ENCODE measurements at regions not wholly inside any gene's neighbourhood (a gene's known extent, or its start where the extent isn't known, plus 50 kb on each side); places are given as distances from the start of the nearest gene placed in this dataset.

- DNase-seq = no peak
Observed at GRCh38 chr2:45173513-45173912, 164.3 kb upstream of the SIX2 start.

DNA sequence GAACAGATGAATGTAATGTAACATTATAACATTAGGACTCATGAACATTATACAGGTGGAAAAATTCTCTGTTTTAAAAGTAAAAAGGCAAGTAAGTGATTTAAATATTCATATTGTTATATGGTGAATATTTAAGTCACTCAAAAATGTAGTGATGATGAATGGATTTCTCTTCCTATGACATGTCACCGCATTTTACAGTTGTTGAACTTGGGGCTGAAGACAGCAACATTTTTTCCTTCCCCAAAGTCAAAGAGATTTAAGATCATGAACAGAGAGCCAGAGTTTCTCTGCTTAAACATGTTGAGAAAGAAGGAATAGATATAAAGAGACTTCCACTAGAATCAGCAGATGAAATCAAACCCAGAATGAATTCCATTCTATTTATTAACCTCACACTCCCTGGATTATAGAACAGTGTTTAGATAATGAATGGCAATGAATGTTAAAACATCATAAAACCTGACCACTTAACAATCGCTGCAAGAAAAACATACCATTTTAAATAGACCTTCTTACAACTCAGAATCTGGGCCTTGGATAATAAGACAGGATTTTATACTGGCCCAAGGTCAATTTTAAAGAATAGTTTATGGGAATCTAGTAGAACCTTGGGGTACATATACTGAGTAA is 163.6 kb upstream of the SIX2 start:
- DNase-seq = no peak

DNA sequence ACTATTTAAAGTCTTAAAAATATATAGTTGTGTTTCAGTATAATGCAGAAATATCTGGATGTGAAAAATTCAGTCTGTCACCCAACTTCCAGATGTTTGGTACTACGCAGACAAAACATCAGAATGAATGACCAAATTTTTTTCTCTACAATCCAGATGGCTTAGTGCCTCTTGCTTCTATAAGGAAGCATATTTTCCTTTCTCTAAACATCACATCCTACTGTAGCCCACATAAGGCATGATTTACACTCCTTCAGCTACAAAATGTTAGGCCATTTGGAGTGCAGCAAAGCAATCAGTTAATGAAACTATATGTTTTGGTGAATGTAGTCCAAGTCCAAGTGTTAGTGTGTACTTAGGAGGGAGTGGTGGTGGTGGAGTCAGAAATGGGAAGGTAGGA is 162.9 kb upstream of the SIX2 start:
- DNase-seq = no peak

DNA sequence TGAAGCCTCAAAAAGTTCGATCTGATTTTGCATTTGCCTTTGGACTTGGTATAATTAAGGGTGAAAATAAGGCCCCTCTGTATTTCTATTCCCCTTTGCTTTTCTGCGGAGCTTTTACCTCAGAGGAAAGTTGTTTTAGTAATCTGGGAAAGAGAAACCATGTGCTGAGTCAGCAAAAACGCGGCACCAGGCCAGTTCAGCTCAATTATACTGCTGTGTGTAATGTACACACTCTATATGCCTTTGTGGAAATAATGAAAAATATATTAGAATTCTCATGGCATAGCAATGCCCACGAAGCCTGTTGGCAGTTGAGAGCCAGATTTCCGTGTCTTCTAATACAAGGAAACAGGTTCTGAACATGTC is 161.9 kb upstream of the SIX2 start:
- DNase-seq = no peak

DNA sequence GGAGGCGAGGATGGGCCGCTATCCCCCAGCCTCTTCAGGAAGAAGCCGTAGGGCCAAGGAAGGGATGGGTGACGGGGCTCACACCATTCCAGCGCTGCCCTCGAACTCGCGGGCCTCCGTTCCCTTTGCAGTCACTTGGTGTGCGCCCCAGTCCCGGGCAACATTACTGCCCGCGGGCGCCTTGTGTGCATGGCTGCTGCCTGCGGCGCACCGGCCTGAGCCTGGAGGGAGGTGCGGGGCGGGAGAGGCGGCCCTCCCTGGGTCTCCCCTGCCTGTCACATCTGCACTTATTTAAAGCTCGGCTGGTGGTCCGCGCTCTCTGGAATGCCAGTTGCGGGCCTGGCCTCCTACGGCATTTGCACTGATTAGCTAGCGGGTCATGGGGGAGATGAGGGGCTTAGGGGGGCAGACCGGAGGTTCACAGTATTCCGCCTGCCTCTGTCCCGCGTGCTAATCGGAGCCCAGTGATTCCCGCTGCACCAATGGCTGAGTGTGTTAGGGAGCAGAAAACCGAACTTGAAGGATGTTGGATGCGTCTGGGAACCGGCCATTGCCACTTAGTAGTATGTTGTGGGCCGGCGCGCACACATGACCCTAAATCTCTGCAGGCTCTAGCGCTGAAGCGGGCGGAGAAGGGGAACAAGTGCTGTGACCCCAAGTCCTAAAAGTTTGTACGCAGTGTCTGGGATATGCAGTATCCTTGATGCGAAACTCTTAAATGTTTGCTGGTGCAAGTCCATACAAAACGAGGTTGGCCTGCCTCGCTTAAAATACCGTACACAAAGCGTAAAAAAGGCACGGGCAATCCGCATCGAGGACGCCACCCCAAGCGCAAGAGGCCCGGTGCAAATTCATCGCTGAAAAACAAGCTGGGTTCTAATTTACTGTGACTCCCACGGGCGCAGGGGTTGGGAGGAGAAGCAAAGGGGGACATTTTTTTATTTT is 161.2 kb upstream of the SIX2 start:
- DNase-seq = no peak

DNA sequence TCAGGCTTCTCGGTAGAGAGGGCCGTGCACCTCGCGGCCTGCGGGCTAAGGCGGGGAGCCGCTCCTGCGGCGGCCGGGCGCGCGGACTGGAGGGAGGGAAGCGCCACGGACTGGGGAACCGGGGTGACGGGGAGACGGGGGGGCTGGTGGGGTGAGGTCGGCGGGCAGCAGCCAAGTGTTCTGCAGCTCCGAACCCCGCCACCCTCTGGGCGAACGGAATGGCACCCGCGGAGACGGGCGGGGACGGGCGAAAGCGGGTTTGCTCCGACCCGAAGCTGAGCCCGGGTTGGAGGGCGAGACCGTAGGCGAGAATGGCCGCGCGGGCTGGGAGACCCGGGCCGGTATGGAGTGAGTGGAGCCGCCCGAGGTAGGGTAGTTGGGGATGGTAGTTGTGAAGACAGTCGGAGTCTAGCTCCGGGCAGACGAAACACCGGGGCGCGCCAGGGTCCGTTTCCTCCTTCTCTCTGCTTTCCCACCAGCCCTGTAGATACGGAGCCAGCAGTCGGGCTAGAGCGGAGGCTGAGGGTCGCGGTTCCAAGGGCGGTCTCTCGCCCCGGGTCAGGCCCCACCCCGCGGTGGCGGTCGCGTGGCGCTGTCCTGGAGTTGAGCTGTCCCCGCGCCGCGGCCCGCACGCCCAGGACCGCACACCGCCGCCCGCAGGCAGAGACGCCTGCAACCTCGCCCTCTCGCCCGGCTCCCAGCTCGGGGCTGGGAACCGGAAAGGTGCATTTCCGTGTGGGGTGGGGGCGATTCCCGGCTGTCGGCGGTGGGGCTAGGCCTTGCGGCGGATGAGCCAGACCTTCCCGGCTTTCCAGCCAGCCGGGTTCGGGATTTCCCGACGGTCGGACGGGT is 160.3 kb upstream of the SIX2 start:
- DNase-seq = peak; percentile 72

DNA sequence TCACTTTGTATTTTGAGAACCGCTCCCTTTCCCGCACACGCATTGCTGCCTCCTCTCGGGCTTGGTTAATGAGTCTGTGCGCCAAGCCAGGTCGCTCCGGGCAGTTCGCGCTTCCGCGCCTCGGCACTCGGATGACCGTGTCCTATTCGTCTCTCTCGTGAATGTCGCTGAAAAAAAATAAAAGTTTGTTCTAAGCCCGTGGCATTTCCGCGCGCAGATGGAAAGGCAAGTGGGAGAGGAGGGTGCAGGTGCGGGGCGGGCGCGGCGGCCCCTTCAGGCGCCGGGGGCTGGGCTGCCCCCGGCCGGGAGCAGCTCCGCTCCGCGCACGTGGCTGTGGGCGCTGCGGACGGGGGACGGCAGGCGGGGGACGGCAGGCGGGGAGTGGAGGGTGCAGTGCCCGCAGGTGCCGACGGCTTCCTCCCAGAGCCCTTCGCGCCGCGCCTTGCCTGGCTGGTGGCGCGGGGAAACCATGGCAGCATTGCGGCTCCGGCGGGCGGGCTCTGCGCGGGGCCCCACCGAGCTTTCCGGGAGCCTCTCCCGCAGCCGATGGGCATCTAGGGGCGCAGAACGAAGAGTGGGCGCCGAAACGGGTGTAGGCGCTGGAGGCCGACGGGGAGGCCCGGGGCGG is 159.6 kb upstream of the SIX2 start:
- DNase-seq = peak; percentile 69

DNA sequence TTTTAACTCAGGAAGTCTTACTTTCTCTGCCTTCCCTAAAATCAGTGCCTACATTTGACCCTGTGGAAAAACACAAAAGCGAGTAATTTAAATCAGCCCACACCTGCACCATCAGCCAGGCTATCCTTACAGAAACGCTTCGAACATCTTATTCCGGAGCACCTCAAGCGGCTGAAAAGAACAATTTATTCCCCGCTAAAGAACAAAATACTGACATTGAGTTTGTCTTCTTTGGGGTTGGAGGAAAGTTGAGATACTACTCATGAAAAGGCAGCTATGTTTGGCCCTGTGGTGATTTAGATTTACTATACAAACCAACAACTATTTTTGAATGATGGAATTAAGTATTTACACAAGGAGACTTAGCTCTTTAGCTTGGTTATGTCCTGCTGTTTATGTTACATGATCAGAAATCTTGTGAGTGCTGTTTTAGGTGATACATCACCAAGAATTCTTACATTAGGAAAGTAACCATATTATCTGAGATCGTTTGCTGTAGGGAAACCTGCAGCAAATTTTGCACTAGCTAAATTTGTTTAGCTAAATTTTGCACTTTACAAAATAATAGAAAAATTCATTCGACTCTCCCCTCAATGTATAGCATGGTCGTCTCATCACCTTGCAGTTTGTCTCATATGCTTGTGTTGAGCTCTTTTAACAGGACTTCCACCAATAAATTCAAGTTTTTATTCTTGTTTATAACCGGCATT is 158.8 kb upstream of the SIX2 start:
- DNase-seq = no peak

DNA sequence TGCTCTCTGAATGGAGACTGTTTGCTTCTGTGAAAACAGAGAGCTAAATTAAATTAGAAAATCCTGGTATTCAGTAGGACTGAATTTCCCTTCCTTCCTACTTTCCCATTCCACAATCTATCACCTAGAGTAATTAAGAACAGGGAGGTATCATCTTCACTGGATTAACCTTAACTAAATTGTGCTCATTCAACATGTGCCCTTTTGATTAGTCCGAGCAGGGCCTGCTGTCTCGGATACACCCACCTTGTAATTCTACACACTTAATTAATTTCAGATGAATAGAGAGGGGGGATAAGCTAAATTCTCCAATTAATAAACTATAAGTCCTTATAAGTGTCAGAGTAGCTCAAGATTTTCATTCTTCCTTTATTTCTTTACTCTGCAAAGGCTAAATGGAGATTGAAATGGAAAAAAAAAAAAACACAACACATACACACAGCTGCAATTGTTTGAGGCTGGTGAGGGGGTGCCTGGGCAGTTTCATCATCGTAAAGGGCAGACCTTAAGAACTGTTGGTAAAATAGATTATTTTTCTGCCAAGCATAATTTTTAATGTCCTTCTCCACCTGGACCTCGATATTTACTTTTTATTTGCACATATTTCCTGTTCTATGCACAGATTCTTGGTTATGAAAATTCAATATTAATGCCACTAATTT is 157.1 kb upstream of the SIX2 start:
- DNase-seq = peak; percentile 34

GRCh38 chr2:45162711-45163110 is 153.5 kb upstream of the SIX2 start:
- no peak for DNase-seq

DNA sequence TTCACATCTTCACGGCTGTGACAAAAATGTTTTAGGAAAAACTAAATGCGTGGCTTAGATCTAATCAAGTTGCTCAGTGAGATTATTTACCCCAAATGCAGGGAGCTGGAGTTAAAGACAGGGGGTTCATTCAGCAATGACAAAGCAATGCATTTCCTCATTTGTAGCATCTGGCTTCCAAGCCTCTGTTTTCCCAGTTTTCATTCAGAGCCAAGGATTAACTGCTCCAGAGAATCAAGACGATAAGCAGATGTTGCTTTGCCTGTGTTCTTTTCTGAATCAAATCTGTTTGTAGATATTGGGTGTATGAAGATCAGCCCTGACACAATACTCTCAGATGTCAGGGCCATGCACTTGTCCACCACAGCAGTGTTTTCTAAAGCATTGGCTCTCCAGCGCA is 147.4 kb upstream of the SIX2 start:
- no peak for DNase-seq

DNA sequence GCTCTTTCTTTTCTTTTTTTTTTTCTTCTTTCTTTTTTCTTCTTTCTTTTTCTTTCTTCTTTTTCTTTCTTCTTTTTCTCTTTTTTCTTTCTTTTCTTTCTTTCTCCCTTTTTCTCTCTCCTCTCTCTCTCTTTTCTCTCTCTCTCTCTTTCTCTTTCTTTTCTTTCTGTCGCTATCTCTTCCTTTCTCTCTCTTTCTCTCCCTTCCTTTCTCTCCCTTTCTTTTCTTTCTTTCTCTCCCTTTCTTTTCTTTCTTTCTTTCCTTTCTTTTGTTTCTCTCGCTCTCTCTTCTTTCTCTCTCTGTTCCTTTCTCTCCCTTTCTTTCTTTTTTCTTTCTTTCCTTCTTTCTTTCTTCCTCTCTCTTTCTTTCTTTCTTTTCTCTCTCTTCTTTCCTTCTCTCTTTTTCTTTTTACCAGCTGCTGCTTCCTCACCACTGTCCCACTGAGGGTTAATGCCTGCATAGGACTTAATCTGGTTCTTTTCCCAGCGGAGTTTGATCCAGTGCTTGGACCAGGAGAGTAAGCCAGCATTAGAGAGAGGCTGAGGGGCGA is 145.4 kb upstream of the SIX2 start:
- DNase-seq = no peak

DNA sequence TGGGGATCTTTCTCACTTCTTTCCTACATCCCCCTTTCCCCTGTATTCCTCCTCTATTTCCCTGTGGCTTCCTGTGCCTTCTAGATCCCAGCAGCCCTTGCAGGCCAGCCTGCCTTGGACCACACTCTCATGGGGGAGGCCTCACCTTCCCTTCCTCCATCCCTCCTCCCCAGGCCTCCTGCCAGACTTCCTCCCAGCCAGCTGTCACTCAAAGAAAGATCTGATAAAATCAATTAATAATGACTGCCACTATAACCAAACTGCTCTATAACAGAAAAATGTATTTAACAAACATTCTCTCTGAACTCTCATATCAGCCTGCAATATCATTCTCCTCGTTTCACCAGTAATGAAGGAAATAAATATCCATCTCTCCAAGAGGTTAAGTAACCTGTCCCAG is 144.9 kb upstream of the SIX2 start:
- no peak for DNase-seq

GRCh38 chr2:45153121-45153520 is 143.9 kb upstream of the SIX2 start:
- no peak for DNase-seq

DNA sequence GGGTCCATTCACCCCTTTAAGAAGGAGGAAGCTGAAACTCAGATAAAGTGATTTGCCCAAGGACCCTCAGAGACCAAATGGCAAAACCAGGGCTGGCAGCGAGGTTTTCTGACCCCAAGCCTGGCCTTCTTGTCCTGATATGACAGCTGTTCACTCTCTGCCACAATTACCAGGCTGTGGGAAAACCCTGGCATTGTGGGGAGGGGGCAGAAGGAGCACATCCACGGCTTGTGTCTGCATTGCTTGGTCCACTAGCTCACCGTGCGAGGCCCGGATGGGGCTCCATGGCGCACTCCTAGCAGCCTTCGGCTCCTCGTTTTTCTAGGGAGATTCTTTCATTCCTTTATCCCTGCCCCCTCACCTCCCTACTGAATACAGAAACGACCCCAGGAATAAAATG is 143.4 kb upstream of the SIX2 start:
- no peak for DNase-seq

DNA sequence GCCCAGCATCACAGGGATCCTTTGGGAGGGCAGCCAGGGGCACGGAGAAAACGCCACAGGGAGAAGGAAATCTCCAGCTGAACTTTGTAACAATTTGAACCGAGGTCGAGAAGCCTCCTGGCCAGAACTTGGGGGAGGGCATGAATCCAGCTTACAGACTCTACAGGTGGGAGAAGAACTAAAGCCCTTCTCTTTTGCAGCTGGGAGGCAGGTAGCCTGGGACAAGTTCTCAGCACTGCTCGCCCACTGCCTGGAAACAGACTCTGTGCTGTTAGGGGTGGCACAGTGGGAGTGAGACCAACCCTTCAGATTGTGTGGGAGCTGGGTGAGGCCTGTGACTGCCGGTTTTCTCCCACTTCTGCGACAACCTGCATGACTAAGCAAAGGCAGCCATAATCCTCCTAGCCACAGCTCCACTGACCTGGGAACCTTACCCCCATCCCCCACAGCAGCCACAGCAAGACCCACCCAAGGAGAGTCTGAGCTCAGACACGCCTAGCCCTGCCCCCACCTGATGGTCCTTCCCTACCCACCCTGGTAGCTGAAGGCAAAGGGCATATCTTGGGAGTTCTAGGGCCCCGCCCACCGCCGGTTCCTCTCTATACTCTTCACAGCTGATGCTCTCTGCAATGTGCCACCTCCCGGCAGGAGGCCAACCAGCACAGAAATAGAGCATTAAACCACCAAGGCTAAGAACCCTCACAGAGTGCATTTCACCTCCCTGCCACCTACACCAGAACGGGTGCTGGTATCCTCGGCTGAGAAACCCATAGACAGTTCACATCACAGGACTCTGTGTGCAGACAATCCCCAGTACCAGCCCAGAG is 136.0 kb upstream of the SIX2 start:
- no peak for DNase-seq

DNA sequence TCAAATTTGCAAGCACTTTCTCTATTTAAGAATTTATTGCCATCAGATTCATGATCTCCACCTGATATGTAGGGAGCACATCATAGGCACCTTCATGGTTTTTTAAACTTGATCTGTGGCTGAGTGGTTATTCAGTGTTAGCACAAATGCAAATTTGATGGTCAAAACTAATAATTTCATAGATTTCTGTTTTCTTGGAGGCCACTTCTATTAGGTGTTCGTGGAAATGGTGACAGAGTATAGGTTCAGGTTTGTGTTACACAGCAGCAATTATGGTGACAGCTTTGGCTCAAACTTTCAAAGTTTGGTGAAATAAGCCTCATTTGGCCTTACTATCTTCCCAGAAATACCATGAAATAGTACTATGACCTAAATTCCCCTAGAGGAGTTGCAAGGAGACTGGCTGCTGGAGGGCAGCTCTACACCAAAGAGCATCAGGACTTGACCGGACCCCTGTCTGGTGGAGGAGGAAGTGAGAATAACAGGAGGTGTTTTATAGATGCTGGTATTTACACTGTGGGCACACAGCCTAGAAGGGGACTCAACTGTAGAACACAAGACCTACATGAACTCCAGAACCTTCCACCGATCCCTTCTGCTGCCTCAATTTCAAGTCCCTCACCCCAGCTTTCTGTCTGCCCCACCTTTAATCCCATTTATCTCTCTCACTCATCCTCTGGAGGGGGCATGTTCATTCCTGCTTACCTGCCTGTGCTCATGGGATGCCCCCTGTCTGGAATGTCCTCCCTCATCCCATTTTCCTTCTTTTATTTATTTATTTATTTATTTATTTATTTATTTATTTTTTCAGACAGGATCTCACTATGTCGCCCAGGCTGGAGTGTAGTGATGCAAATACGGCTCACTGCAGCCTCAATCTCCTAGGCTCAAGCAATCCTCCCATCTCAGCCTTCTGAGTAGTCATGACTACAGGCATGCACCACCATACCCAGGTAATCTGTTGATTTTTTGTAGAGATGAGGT is 132.9 kb upstream of the SIX2 start:
- no peak for DNase-seq

DNA sequence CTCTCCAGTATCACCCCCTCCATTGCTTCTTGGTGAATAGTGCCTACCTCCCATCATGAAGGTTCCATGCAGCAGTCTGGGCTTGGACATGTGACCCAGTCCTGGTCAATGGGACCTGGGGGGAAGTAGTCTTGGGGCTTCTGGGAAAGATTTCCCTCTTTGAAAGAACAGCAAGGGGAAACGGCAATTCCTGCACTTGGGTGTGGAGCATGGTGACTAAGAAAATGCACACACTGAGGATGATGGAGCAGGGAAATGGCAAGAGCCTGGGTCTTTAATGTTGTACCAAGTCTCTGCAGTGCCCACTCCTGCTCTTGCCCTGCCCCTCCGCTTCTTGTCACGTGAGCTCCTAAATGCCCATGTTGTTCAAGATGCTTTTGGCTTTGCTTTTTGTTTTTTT is 131.4 kb upstream of the SIX2 start:
- DNase-seq = no peak

DNA sequence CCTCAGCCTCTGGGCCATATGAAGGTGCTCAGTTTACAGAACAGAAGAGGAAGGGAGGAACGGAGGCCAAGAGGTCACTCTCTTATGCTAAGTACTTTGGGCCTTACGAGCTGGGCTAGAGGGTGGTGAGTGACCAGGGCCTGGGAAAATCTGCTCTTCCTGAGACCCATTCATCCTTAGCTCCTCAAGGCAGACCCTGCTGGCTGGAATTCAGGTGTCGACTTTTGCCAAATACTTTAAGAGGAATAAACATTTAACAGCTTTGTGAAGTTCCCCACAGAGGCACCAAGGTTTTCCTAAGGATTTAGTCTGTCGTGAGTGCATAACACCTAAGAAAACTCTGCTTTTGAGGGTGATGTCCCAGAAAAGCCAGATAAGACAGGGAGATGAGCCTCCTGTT is 129.7 kb upstream of the SIX2 start:
- DNase-seq = no peak
